ENCODE measurements at regions not wholly inside any gene's neighbourhood (a gene's known extent, or its start where the extent isn't known, plus 50 kb on each side); places are given as distances from the start of the nearest gene placed in this dataset.

DNA sequence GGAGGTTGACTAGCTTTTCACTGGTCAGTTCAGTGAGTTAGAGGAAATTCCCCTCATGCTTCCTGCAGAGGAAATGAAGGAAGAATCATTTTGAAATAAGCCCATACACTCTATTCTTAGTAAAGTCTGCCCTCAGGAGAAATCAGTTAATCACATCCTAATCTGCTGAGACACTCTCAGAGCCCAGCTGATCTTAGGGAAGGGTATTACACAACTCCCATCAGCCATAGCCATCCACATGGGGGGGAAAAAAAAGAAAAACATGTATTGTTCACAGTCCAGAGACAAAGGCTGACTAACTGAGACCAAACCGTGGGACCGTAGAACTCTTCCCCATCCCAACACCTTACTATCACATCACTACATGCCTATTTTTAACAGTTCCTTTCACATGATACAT is 722.3 kb downstream of the CDH8 start:
- no peak for DNase-seq (ENCODE audit: low read depth)
- H3K4me3 ChIP-seq (ENCODE audit: low read length), result no peak overlapping the region
- TF ChIP-seq, protein P1, sequence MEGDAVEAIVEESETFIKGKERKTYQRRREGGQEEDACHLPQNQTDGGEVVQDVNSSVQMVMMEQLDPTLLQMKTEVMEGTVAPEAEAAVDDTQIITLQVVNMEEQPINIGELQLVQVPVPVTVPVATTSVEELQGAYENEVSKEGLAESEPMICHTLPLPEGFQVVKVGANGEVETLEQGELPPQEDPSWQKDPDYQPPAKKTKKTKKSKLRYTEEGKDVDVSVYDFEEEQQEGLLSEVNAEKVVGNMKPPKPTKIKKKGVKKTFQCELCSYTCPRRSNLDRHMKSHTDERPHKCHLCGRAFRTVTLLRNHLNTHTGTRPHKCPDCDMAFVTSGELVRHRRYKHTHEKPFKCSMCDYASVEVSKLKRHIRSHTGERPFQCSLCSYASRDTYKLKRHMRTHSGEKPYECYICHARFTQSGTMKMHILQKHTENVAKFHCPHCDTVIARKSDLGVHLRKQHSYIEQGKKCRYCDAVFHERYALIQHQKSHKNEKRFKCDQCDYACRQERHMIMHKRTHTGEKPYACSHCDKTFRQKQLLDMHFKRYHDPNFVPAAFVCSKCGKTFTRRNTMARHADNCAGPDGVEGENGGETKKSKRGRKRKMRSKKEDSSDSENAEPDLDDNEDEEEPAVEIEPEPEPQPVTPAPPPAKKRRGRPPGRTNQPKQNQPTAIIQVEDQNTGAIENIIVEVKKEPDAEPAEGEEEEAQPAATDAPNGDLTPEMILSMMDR (conservative IDR thresholded peaks at IDR 0.05; ENCODE audit: low read depth, low read length), result no peak

DNA sequence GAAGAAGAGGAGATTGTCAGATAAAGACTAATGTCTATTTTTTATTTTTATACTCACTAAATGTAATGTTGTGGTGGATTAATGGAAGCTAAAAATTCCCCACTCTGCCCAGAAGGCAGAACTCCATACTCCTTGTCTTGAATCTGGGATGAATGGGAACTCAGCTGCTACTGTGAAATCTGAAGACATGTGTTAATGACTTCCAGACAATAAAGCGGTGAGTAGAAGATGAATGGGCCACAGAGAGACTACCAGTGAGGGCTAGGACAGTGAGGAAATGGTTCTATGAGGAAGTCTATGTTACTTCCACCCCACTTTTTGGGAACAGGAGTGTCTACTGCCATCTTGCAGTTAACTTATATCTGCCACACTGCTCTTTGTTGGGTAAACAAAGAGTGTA is 726.9 kb downstream of the CDH8 start:
- TF ChIP-seq, protein P1 (conservative IDR thresholded peaks at IDR 0.05; ENCODE audit: low read depth, low read length), result no peak
- no peak for DNase-seq (ENCODE audit: low read depth)
- no peak overlapping the region for H3K4me3 ChIP-seq (ENCODE audit: low read length)

DNA sequence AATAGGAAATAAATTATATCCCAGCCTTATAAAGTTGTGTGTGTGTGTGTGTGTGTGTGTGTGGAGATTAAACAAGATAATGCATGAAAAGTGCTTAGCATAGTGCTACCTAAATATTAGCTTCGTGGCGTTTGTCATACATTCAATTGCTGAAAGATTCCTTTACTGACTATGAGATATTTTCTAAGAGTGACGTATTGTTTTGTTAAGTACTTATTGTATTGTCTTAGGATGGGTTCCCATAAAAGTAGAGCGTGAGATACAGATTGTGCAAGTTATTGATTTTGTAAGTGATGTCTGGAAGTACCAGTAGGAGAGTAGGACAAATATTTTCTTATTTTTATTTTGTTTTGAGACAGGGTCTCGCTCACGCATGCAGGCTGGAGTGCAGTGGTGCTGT is 730.0 kb downstream of the CDH8 start:
- no peak overlapping the region for H3K4me3 ChIP-seq (ENCODE audit: low read length)
- TF ChIP-seq, protein P1 (conservative IDR thresholded peaks at IDR 0.05; ENCODE audit: low read depth, low read length), result no peak
- no peak for DNase-seq (ENCODE audit: low read depth)

GRCh38 chr16:61296814-61297213 is 739.4 kb downstream of the CDH8 start:
- DNase-seq (ENCODE audit: low read depth), result no peak
- TF ChIP-seq, protein P1 (conservative IDR thresholded peaks at IDR 0.05; ENCODE audit: low read depth, low read length), result no peak

GRCh38 chr16:61296305-61296704 is 739.9 kb downstream of the CDH8 start:
- DNase-seq (ENCODE audit: low read depth), result no peak
- H3K4me3 ChIP-seq (ENCODE audit: low read length), result no peak overlapping the region
- TF ChIP-seq, protein P1 (conservative IDR thresholded peaks at IDR 0.05; ENCODE audit: low read depth, low read length), result no peak

More at GRCh38 chr16:61296814-61297213, 739.4 kb downstream of the CDH8 start:
- no peak overlapping the region for H3K4me3 ChIP-seq (ENCODE audit: low read length)

DNA sequence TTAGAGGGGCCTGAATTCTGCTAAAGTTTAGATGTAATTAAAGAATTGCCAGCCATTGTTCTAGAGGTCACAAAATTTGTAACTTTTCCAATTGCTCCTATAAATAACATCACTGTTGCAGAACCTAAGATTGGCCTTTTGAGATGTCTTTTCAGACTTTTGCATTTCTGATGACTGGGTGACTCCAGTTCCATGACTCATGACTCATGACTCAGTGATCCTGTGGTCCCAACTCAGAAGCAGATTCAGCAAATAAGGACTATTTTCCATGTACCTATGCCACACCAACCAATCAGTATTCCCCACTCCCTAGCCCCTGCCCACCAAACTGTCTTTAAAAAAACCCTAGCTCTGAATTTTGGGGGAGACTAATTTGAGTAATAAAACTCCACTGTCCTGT is 740.9 kb downstream of the CDH8 start:
- TF ChIP-seq, protein P1 (conservative IDR thresholded peaks at IDR 0.05; ENCODE audit: low read depth, low read length), result no peak
- peak; percentile 6 for DNase-seq (ENCODE audit: low read depth)
- H3K4me3 ChIP-seq (ENCODE audit: low read length), result no peak overlapping the region

DNA sequence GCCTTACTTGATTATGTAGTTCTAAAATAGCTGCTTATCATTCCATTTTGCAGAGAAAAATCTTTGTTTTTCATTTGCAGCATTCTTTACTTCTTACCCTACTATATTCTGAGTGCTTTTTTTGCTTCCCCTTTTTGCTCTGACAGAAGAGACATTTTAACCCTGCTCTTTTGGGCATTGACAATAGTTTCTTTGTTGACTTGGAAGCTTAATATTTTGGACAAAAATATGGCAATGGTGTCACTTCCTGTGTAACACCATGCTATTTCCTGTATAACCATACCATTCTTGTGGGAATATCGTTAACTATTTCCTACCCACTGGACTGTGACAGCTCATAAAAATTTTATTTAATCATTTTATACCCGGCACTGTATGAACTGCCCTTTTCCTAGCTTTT is 747.1 kb downstream of the CDH8 start:
- no peak overlapping the region for H3K4me3 ChIP-seq (ENCODE audit: low read length)
- no peak for DNase-seq (ENCODE audit: low read depth)
- TF ChIP-seq, protein P1 (conservative IDR thresholded peaks at IDR 0.05; ENCODE audit: low read depth, low read length), result no peak
